HEK293 (cell line): ENCODE measurements at regions not wholly inside any gene's neighbourhood (a gene's known extent, or its start where the extent isn't known, plus 50 kb on each side); places are given as distances from the start of the nearest gene placed in this dataset.

Experiments used
- KLF10 ChIP-seq: fragments of 450-650 bp; IDR thresholded peaks from 2 replicates; pipeline ENCODE4 v1.5.1; 2018; ENCODE audit warnings: missing biosample characterization, mild to moderate bottlenecking, missing genetic modification characterization
- TF ChIP-seq, protein P1 (sequence below): fragments of 450-650 bp; formaldehyde crosslinking; IDR thresholded peaks from 2 replicates; pipeline ENCODE4 v1.5.1; 2016; ENCODE audit warnings: missing biosample characterization, missing genetic modification characterization
- TF ChIP-seq, protein P2 (sequence below): IDR thresholded peaks from 2 replicates; pipeline ENCODE4 v1.6.1; 2011; ENCODE audit warnings: mild to moderate bottlenecking, low read depth, low read length, borderline replicate concordance
- TF ChIP-seq, protein P3 (sequence below): fragments of 450-650 bp; formaldehyde crosslinking; IDR thresholded peaks from 2 replicates; pipeline ENCODE4 v1.5.1; 2016; ENCODE audit warnings: missing biosample characterization, missing genetic modification characterization

DNA sequence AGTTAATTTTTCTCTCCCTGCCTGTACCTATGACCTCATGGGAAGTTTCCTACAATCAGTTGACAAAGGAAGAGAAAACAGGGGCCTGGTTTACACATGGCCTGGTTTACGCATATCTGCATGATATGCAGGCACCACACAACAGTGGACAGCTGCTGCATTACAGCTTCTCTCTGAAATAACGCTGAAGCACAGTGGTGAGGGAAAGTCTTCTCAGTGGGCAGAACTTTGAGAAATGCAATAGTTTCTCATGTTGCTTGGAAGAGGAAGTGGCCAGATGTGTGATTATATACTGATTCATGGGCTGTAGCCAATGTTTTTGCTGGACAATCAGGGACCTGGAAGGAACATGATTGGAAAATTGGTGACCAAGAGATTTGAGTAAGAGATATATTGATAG, 324.1 kb upstream of the GOT2 start:
- TF ChIP-seq KLF10 (tag by site-specific recombination) = no peak
- TF ChIP-seq, protein P1, sequence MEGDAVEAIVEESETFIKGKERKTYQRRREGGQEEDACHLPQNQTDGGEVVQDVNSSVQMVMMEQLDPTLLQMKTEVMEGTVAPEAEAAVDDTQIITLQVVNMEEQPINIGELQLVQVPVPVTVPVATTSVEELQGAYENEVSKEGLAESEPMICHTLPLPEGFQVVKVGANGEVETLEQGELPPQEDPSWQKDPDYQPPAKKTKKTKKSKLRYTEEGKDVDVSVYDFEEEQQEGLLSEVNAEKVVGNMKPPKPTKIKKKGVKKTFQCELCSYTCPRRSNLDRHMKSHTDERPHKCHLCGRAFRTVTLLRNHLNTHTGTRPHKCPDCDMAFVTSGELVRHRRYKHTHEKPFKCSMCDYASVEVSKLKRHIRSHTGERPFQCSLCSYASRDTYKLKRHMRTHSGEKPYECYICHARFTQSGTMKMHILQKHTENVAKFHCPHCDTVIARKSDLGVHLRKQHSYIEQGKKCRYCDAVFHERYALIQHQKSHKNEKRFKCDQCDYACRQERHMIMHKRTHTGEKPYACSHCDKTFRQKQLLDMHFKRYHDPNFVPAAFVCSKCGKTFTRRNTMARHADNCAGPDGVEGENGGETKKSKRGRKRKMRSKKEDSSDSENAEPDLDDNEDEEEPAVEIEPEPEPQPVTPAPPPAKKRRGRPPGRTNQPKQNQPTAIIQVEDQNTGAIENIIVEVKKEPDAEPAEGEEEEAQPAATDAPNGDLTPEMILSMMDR = no peak
- TF ChIP-seq, protein P2, sequence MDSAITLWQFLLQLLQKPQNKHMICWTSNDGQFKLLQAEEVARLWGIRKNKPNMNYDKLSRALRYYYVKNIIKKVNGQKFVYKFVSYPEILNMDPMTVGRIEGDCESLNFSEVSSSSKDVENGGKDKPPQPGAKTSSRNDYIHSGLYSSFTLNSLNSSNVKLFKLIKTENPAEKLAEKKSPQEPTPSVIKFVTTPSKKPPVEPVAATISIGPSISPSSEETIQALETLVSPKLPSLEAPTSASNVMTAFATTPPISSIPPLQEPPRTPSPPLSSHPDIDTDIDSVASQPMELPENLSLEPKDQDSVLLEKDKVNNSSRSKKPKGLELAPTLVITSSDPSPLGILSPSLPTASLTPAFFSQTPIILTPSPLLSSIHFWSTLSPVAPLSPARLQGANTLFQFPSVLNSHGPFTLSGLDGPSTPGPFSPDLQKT = no peak
- TF ChIP-seq, protein P3, sequence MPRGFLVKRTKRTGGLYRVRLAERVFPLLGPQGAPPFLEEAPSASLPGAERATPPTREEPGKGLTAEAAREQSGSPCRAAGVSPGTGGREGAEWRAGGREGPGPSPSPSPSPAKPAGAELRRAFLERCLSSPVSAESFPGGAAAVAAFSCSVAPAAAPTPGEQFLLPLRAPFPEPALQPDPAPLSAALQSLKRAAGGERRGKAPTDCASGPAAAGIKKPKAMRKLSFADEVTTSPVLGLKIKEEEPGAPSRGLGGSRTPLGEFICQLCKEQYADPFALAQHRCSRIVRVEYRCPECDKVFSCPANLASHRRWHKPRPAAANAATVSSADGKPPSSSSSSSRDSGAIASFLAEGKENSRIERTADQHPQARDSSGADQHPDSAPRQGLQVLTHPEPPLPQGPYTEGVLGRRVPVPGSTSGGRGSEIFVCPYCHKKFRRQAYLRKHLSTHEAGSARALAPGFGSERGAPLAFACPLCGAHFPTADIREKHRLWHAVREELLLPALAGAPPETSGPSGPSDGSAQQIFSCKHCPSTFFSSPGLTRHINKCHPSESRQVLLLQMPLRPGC (tag by site-specific recombination) = no peak
